DOHH2 (cell line): ENCODE measurements at regions not wholly inside any gene's neighbourhood (a gene's known extent, or its start where the extent isn't known, plus 50 kb on each side); places are given as distances from the start of the nearest gene placed in this dataset.

Experiments
- CTCF ChIP-seq: fragments of 200-600 bp; sonication (generic); IDR thresholded peaks from one replicate; pipeline ENCODE4 v1.5.1; 2014; ENCODE audit warnings: antibody characterized with exemption, mild to moderate bottlenecking, low read depth, low read length; ENCODE audit not compliant: poor library complexity, severe bottlenecking
- EZH2phosphoT487 ChIP-seq: fragments of 200-600 bp; sonication (generic); IDR thresholded peaks from 2 replicates; pipeline ENCODE4 v1.6.1; 2017; ENCODE audit warnings: borderline replicate concordance, mild to moderate bottlenecking, antibody characterized with exemption, low read length, moderate library complexity, mixed read lengths

GRCh38 chr12:125304029-125304428, 238.8 kb downstream of the AACS start:
- no peak for TF ChIP-seq CTCF
- no peak for TF ChIP-seq EZH2phosphoT487
